Activated naive CD8-positive, alpha-beta T cell (primary cell): ENCODE measurements at regions not wholly inside any gene's neighbourhood (a gene's known extent, or its start where the extent isn't known, plus 50 kb on each side); places are given as distances from the start of the nearest gene placed in this dataset.

ENCODE experiments used
- H3K27ac Mint-ChIP-seq: one replicate; pipeline ENCODE4 v1.8.0; 2021; ENCODE audit warnings: mixed read lengths
- H3K27me3 Mint-ChIP-seq: one replicate; pipeline ENCODE4 v1.8.0; 2021; ENCODE audit warnings: mixed read lengths
- H3K36me3 Mint-ChIP-seq: one replicate; pipeline ENCODE4 v1.8.0; 2021; ENCODE audit warnings: mixed read lengths
- H3K4me1 Mint-ChIP-seq: one replicate; pipeline ENCODE4 v1.8.0; 2021; ENCODE audit warnings: low read depth, mixed read lengths
- H3K4me3 Mint-ChIP-seq: one replicate; pipeline ENCODE4 v1.8.0; 2021; ENCODE audit warnings: mild to moderate bottlenecking, mixed read lengths
- H3K9me3 Mint-ChIP-seq: one replicate; pipeline ENCODE4 v1.8.0; 2021; ENCODE audit warnings: low read depth, mixed read lengths

DNA sequence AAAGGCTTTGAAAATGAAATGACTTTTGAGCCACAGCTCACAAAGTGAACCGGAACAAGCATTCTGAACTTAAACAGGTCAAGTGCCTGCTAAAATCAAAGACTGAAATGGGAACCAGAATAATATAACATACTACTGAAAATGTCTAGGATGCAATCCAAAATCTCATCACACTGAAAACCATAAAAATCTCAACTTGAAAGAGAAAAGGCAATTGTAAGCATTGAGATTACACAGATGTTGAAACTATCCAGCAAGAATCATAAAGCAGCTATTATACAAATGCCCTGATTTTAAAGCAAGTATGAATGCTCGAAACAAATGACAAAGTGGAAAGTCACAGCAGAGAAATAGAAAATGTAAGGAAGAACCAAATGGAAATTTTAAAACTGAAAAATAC, 211.5 kb upstream of the GAS1 start:
- Mint-ChIP-seq H3K27me3 (peaks cover 4% of the 10 kb centered on the region), H3K9me3 (no peaks in the 10 kb centered on the region), H3K36me3 (no peaks in the 10 kb centered on the region), H3K27ac (no peak overlapping the region), H3K4me1 (no peaks in the 10 kb centered on the region), H3K4me3 (no peak overlapping the region)

DNA sequence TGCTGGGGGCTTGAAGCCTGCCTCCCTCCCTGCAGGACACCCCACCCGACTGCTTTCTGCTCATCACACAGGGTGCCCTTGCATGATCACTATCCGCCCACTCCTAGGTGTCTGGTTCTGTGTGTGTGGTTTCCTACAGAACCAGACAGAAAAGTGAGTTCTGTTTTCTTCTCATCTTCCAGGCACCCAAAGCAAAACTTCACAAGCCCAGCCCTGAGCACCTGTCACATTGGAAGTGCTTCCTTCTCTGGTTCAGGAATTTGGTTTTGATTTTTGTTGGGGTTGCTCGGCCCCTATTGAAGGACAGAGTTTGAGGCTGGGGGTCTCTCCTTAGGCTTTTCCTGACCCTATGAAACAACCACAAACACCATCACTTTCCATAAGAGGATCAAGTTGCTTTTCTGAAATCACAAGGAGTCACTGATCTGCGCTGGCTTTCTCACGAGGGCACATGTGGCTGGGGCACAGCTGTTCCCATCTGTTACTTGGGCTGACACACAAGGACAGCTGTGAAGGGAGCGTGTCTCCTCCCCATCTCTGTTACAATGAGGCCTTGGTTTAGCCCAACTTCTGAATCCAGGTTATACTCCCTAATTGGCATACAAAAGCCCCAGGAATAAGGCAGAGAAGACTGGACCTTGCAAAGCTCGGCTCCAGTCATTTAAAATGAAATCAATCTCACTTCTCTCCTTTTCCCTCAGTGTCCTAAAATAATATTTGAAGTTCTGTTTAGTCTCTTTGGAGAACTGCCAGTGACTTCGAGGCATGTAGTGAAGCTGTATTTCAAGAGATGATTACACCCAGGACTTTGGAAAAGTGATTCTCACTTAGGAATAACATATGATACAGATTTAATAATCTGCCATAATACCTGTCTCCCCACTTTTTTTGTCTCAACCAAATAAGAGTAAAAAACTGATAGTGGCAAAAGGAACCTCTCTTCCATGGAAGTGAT, 213.1 kb upstream of the GAS1 start:
- peaks cover 5% of the 10 kb centered on the region for H3K27me3 Mint-ChIP-seq
- no peaks in the 10 kb centered on the region for H3K4me1 Mint-ChIP-seq
- H3K36me3 Mint-ChIP-seq = no peaks in the 10 kb centered on the region
- no peaks in the 10 kb centered on the region for H3K9me3 Mint-ChIP-seq
- no peak overlapping the region for H3K27ac Mint-ChIP-seq
- no peak overlapping the region for H3K4me3 Mint-ChIP-seq

GRCh38 chr9:87167161-87167560, 219.9 kb upstream of the GAS1 start:
- Mint-ChIP-seq H3K9me3 (no peaks in the 10 kb centered on the region), H3K27me3 (peaks cover 16% of the 10 kb centered on the region), H3K27ac (no peak overlapping the region), H3K4me1 (no peaks in the 10 kb centered on the region), H3K4me3 (no peak overlapping the region), H3K36me3 (no peaks in the 10 kb centered on the region)

GRCh38 chr9:87167582-87167981, 220.3 kb upstream of the GAS1 start:
- Mint-ChIP-seq H3K36me3 (no peaks in the 10 kb centered on the region), H3K27ac (no peak overlapping the region), H3K4me3 (no peak overlapping the region), H3K27me3 (peaks cover 14% of the 10 kb centered on the region), H3K4me1 (no peaks in the 10 kb centered on the region), H3K9me3 (no peaks in the 10 kb centered on the region)

- no peaks in the 10 kb centered on the region for H3K4me1 Mint-ChIP-seq
- H3K36me3 Mint-ChIP-seq = no peaks in the 10 kb centered on the region
- no peak overlapping the region for H3K27ac Mint-ChIP-seq
- H3K4me3 Mint-ChIP-seq = no peak overlapping the region
- peaks cover 4% of the 10 kb centered on the region for H3K27me3 Mint-ChIP-seq
- no peaks in the 10 kb centered on the region for H3K9me3 Mint-ChIP-seq
Measured at GRCh38 chr9:87178302-87178701, 231.0 kb upstream of the GAS1 start.

GRCh38 chr9:87179553-87180340, 232.4 kb upstream of the GAS1 start:
- no peaks in the 10 kb centered on the region for H3K9me3 Mint-ChIP-seq
- H3K4me3 Mint-ChIP-seq = no peak overlapping the region
- H3K4me1 Mint-ChIP-seq = no peaks in the 10 kb centered on the region

DNA sequence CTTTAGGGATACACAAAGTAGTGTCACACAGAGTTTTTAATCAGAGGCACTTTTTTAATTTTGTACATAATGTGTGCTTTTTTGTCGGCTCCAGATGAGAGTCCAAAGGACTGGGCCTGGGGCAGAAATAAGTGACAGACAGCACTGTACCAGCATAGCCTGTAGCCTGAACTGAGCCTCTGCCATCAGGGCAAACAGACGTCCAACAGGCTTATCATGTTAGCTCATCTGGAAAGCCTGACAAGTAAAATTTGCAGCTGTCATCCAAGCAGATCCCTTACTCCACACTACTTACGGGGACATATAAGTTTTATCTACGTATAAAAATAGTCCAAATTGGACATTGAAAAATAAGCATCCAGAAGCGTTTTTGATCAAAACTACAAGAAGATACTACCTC, 233.1 kb upstream of the GAS1 start:
- Mint-ChIP-seq H3K36me3 (no peaks in the 10 kb centered on the region), H3K4me1 (no peaks in the 10 kb centered on the region), H3K27ac (no peak overlapping the region), H3K4me3 (no peak overlapping the region), H3K9me3 (no peaks in the 10 kb centered on the region), H3K27me3 (peaks cover 4% of the 10 kb centered on the region)

More at GRCh38 chr9:87179553-87180340, 232.4 kb upstream of the GAS1 start:
- Mint-ChIP-seq H3K27me3 (peaks cover 4% of the 10 kb centered on the region), H3K36me3 (no peaks in the 10 kb centered on the region), H3K27ac (no peak overlapping the region)

DNA sequence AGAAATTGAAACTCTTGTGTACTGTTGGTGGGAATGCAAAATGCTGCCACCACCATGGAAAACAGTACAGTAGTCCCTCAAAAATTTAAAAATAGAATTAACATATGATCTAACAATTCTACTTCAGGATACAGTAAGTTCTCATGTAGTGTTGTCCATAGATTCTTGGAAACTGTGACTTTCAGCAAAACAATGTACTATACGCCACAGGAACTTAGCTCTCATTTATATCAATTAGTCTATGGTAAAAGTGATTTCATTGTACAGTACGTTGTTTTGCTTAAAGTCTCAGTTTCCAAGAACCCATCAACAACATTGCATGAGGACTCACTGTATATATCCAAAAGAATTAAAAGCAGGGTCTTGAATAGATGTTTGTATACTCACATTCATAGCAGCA, 233.5 kb upstream of the GAS1 start:
- H3K27ac Mint-ChIP-seq = no peak overlapping the region
- H3K4me1 Mint-ChIP-seq = no peaks in the 10 kb centered on the region
- H3K9me3 Mint-ChIP-seq = no peaks in the 10 kb centered on the region
- peaks cover 5% of the 10 kb centered on the region for H3K27me3 Mint-ChIP-seq
- H3K4me3 Mint-ChIP-seq = no peak overlapping the region
- H3K36me3 Mint-ChIP-seq = no peaks in the 10 kb centered on the region

DNA sequence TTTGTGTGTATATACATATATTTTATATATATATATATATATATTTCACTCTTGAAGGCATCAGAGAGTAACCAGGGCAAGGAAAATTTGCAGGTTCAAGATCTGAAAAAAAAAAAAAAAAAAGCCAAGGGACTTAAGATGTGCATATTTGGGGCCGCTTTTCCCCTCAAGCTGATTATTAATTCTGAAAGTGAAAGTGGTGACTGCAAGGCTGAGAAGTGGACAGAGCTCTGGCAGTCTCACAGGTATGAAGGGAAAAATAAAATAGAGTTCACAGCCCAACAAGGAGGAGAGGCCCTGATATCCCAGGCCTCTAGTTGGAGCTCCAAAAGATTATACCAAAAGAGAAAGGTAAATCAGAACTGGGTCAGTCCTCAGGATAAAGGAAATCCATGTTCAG, 234.4 kb upstream of the GAS1 start:
- H3K36me3 Mint-ChIP-seq = no peaks in the 10 kb centered on the region
- no peak overlapping the region for H3K27ac Mint-ChIP-seq

DNA sequence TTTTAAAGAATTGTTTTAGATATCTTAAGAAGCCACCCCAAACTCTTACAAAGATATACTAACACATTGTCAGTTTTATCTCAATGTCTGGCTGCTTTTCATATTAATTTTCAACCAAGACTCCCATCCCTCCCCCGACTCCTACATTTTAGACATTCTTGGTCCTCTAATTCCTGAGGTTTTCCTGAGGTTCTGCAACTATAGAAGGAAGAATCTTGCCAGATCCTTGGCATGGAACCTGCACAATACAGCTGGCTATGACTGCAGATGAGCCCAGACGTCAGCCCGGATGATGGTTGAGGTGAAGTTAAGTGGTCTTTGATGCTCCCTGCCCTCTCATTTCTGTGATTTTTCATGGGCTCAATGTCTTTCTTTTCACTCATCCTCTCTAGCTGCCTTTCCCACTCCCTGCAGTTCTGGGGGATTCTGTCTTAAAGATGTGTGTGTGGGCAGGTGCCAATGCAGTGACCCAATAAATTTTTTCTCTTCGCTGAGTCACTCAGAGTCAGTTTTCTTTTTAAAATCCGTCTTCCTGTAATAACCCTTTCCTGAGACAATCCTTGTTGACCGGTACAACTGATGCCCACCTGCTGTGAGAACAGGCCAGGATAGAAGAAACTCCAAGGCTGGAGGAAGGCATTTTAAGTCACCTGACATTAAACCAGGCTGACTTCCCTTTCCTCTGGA, 237.8 kb upstream of the GAS1 start:
- no peaks in the 10 kb centered on the region for H3K4me1 Mint-ChIP-seq
- no peaks in the 10 kb centered on the region for H3K9me3 Mint-ChIP-seq
- H3K4me3 Mint-ChIP-seq = no peak overlapping the region
- no peaks in the 10 kb centered on the region for H3K36me3 Mint-ChIP-seq
- H3K27me3 Mint-ChIP-seq = peaks cover 10% of the 10 kb centered on the region
- H3K27ac Mint-ChIP-seq = no peak overlapping the region

More for the DNA sequence above, 234.4 kb upstream of the GAS1 start:
- no peaks in the 10 kb centered on the region for H3K9me3 Mint-ChIP-seq
- H3K27me3 Mint-ChIP-seq = peaks cover 11% of the 10 kb centered on the region
- H3K4me3 Mint-ChIP-seq = no peak overlapping the region
- no peaks in the 10 kb centered on the region for H3K4me1 Mint-ChIP-seq

DNA sequence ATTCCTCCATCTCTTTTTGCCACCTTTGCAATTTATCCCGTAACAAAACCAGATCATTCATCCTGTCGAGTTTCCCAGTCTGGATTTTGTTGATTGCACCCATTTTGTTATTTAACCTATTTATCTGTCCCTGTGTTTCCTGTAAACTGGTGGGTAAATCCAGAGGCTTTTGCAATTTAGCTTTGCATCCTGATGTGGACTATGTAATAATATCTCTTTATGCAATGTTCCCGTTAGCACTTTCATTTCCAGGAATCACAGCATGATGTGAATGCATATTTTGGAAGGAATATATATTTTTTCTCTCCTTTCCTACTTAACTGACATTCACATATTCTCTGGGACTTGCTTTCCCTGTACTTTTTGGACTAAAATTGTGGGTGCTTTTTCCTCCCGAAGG, 240.3 kb upstream of the GAS1 start:
- Mint-ChIP-seq H3K4me1 (no peaks in the 10 kb centered on the region), H3K4me3 (no peak overlapping the region), H3K27ac (no peak overlapping the region), H3K27me3 (peaks cover 14% of the 10 kb centered on the region), H3K9me3 (no peaks in the 10 kb centered on the region), H3K36me3 (peaks cover under 1% of the 10 kb centered on the region)

- Mint-ChIP-seq H3K27ac (no peak overlapping the region), H3K27me3 (peaks cover 21% of the 10 kb centered on the region), H3K36me3 (peaks cover 3% of the 10 kb centered on the region), H3K9me3 (no peaks in the 10 kb centered on the region), H3K4me1 (no peaks in the 10 kb centered on the region), H3K4me3 (no peak overlapping the region)
Measured at GRCh38 chr9:87189006-87189405, 241.7 kb upstream of the GAS1 start.

- Mint-ChIP-seq H3K27ac (no peak overlapping the region), H3K4me1 (no peaks in the 10 kb centered on the region), H3K4me3 (no peak overlapping the region), H3K9me3 (no peaks in the 10 kb centered on the region), H3K27me3 (peaks cover 13% of the 10 kb centered on the region), H3K36me3 (peaks cover 3% of the 10 kb centered on the region)
Measured at GRCh38 chr9:87193151-87193550, 245.8 kb upstream of the GAS1 start.

GRCh38 chr9:87193925-87194868, 246.9 kb upstream of the GAS1 start:
- Mint-ChIP-seq H3K4me3 (no peak overlapping the region), H3K27me3 (peaks cover 13% of the 10 kb centered on the region), H3K36me3 (peaks cover 3% of the 10 kb centered on the region), H3K4me1 (no peaks in the 10 kb centered on the region), H3K9me3 (no peaks in the 10 kb centered on the region), H3K27ac (no peak overlapping the region)
